Liver (tissue), 2 donors: ENCODE measurements at regions not wholly inside any gene's neighbourhood (a gene's known extent, or its start where the extent isn't known, plus 50 kb on each side); places are given as distances from the start of the nearest gene placed in this dataset.

Experiments
- CTCF ChIP-seq: fragments of 150-350 bp; IDR thresholded peaks from 2 replicates; pipeline ENCODE4 v1.5.1; 2017; ENCODE audit warnings: improper control_type of control experiment, low read depth, low read length; ENCODE audit not compliant: missing input control
- TF ChIP-seq, protein P1 (sequence below): IDR thresholded peaks from 2 replicates; pipeline ENCODE4 v1.6.1; 2016; ENCODE audit warnings: antibody characterized with exemption
- donor health status: healthy.

- TF ChIP-seq CTCF: no peak
- TF ChIP-seq, protein P1, sequence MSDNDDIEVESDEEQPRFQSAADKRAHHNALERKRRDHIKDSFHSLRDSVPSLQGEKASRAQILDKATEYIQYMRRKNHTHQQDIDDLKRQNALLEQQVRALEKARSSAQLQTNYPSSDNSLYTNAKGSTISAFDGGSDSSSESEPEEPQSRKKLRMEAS: no peak
Observed at GRCh38 chr19:57052081-57052480, 67.7 kb upstream of the USP29 start.
